Natural killer cell (primary cell): ENCODE measurements at regions not wholly inside any gene's neighbourhood (a gene's known extent, or its start where the extent isn't known, plus 50 kb on each side); places are given as distances from the start of the nearest gene placed in this dataset.

Source experiments
- ATAC-seq, 3 donors: fragments of 150-1000 bp in 2 of 3; fragments of 200-7000 bp in 1 of 3; cut with Tn5 transposase; 1 replicate in 1 of 3; 2 replicates in 2 of 3; pipeline ENCODE4 v1.10.0; 2021; ENCODE audit warnings: mild to moderate bottlenecking in 2 of 3, moderate library complexity in 2 of 3
- DNase-seq, 2 donors: peaks; one replicate each; pipeline versions ENCODE4 v3.0.0 to v3.0.0-alpha.2; 2013 to 2021; ENCODE audit warnings: mixed read lengths in 1 of 2
- H3K27ac ChIP-seq: one replicate; pipeline ENCODE4 v1.5.1; 2013; ENCODE audit warnings: mild to moderate bottlenecking, low read length
- H3K27me3 ChIP-seq: one replicate; pipeline ENCODE4 v1.6.1; 2013; ENCODE audit warnings: low read length; ENCODE audit not compliant: control insufficient read depth, insufficient read depth
- H3K36me3 ChIP-seq: one replicate; pipeline ENCODE4 v1.6.1; 2013; ENCODE audit warnings: low read length; ENCODE audit not compliant: control insufficient read depth, insufficient read depth
- H3K4me1 ChIP-seq: one replicate; pipeline ENCODE4 v1.6.1; 2013; ENCODE audit warnings: low read length; ENCODE audit not compliant: control insufficient read depth, insufficient read depth
- H3K4me3 ChIP-seq: one replicate; pipeline ENCODE4 v1.5.1; 2013; ENCODE audit warnings: low read length
- H3K9me3 ChIP-seq: one replicate; pipeline ENCODE4 v1.6.1; 2013; ENCODE audit warnings: low read length; ENCODE audit not compliant: control insufficient read depth, insufficient read depth
- H3K27ac Mint-ChIP-seq, 2 donors: one replicate each; pipeline ENCODE4 v1.8.0; 2022; ENCODE audit warnings: mild to moderate bottlenecking in 2 of 2, mixed read lengths in 2 of 2, moderate library complexity in 1 of 2
- H3K27me3 Mint-ChIP-seq, 2 donors: one replicate each; pipeline ENCODE4 v1.8.0; 2022; ENCODE audit warnings: low read depth in 2 of 2, mixed read lengths in 2 of 2
- H3K36me3 Mint-ChIP-seq: one replicate; pipeline ENCODE4 v1.8.0; 2022; ENCODE audit warnings: mixed read lengths
- H3K4me1 Mint-ChIP-seq, 2 donors: one replicate each; pipeline ENCODE4 v1.8.0; 2022; ENCODE audit warnings: mixed read lengths in 2 of 2
- H3K4me3 Mint-ChIP-seq: one replicate; pipeline ENCODE4 v1.8.0; 2022; ENCODE audit warnings: mild to moderate bottlenecking, moderate library complexity, mixed read lengths
- H3K9me3 Mint-ChIP-seq, 2 donors: one replicate each; pipeline ENCODE4 v1.8.0; 2022; ENCODE audit warnings: mixed read lengths in 2 of 2
- CTCF ChIP-seq: fragments of 200-600 bp; IDR thresholded peaks from one replicate; pipeline ENCODE4 v1.8.0; 2022; ENCODE audit warnings: antibody characterized with exemption
- WGBS: methylation state at CpG from one replicate; pipeline ENCODE4 v1.1.7; 2013; ENCODE audit warnings: missing lambda C conversion rate; ENCODE audit not compliant: insufficient coverage; 5-methylcytosine and 5-hydroxymethylcytosine counted together
- intact Hi-C: fragments of 100-400 bp; cut with micrococcal nuclease; formaldehyde crosslinking; loops from one replicate; pipeline ENCODE4 v1.14.2; 2022

GRCh38 chr6:44660561-44661220, 273.2 kb downstream of the CDC5L start:
- Histone ChIP-seq H3K27ac (no peak overlapping the region), H3K36me3 (no peaks in the 10 kb centered on the region), H3K9me3 (no peaks in the 10 kb centered on the region), H3K4me3 (no peak overlapping the region), H3K4me1 (peaks cover 2% of the 10 kb centered on the region), H3K27me3 (no peaks in the 10 kb centered on the region)
- no peak overlapping the region for H3K27ac Mint-ChIP-seq
- H3K4me1 Mint-ChIP-seq: peaks cover 0 to under 1% of the 10 kb centered on the region in 2 donors
- peaks cover 0 to 9% of the 10 kb centered on the region in 2 donors for H3K27me3 Mint-ChIP-seq
- H3K36me3 Mint-ChIP-seq: no peaks in the 10 kb centered on the region
- ATAC-seq: no peak
- no peak for TF ChIP-seq CTCF
- H3K9me3 Mint-ChIP-seq: no peaks in the 10 kb centered on the region
- DNase-seq: no peak
- WGBS: 93% methylated on average over 9 of the region's 9 CpGs
- no peak overlapping the region for H3K4me3 Mint-ChIP-seq
- intact Hi-C loops: no loop called here

- DNase-seq: no peak
- H3K9me3 Mint-ChIP-seq: no peaks in the 10 kb centered on the region
- 81% methylated on average over 4 of the region's 7 CpGs for WGBS
- Histone ChIP-seq H3K4me3 (no peak overlapping the region), H3K9me3 (no peaks in the 10 kb centered on the region), H3K27ac (no peak overlapping the region), H3K27me3 (no peaks in the 10 kb centered on the region), H3K4me1 (no peaks in the 10 kb centered on the region), H3K36me3 (no peaks in the 10 kb centered on the region)
- no peak for TF ChIP-seq CTCF
- no peak for ATAC-seq
- intact Hi-C loops: no loop called here
- no peaks in the 10 kb centered on the region for H3K4me1 Mint-ChIP-seq
- H3K27me3 Mint-ChIP-seq: peaks cover 0 to 9% of the 10 kb centered on the region in 2 donors
- no peaks in the 10 kb centered on the region for H3K36me3 Mint-ChIP-seq
- no peak overlapping the region for H3K27ac Mint-ChIP-seq
- H3K4me3 Mint-ChIP-seq: no peak overlapping the region
Measured at GRCh38 chr6:44661221-44662008, 273.9 kb downstream of the CDC5L start.

- Mint-ChIP-seq H3K9me3 (no peaks in the 10 kb centered on the region), H3K27ac (no peak overlapping the region)
- WGBS: 60% methylated on average over 13 of the region's 13 CpGs
Measured at GRCh38 chr6:44662461-44663121, 275.1 kb downstream of the CDC5L start.

More at GRCh38 chr6:44662461-44663121, 275.1 kb downstream of the CDC5L start:
- Histone ChIP-seq H3K36me3 (no peaks in the 10 kb centered on the region), H3K4me3 (no peak overlapping the region), H3K4me1 (no peaks in the 10 kb centered on the region), H3K27me3 (no peaks in the 10 kb centered on the region), H3K27ac (no peak overlapping the region), H3K9me3 (no peaks in the 10 kb centered on the region)
- ATAC-seq: no peak
- Mint-ChIP-seq H3K27me3 (peaks cover 0 to 12% of the 10 kb centered on the region in 2 donors), H3K36me3 (no peaks in the 10 kb centered on the region), H3K4me1 (no peaks in the 10 kb centered on the region), H3K4me3 (no peak overlapping the region)
- TF ChIP-seq CTCF: no peak
- no peak for DNase-seq
- intact Hi-C loops: no loop called here
